GM18907 (cell line): ENCODE measurements at regions not wholly inside any gene's neighbourhood (a gene's known extent, or its start where the extent isn't known, plus 50 kb on each side); places are given as distances from the start of the nearest gene placed in this dataset.
"Not testable (repeated sequence)": the region's sequence is repeated elsewhere in the genome, so short reads cannot be mapped to it uniquely, and the experiment has no call there.

ENCODE experiments used
- ATAC-seq: cut with Tn5 transposase; IDR thresholded peaks from one replicate; pipeline ENCODE4 v1.9.1; 2021; ENCODE audit warnings: mild to moderate bottlenecking, moderate library complexity; ENCODE audit not compliant: unreplicated experiment

DNA sequence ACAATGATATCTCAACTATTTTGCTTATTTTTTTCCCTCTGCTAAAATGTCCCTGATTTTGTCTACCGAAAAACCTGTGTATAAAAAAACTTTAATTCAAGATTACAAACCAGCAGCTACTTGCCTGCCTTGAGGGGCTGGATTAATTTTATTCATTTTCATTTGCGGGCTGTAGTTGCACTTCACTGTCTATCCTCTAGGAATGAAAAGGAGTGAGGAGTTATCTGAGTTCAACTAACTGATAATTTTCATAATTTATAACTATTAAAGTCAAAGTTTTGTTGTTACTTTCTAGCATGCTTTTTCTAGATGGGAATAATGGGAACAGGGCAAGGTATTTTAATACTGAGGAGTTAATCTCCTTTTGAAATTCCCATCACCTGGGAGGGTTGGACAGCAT, 50.3 kb upstream of the AGTPBP1 start:
- not testable (repeated sequence) for ATAC-seq

- not testable (repeated sequence) for ATAC-seq
These were observed 61.4 kb upstream of the AGTPBP1 start for GRCh38 chr9:85802978-85803695.

GRCh38 chr9:85804847-85805133, 63.0 kb upstream of the AGTPBP1 start:
- not testable (repeated sequence) for ATAC-seq

DNA sequence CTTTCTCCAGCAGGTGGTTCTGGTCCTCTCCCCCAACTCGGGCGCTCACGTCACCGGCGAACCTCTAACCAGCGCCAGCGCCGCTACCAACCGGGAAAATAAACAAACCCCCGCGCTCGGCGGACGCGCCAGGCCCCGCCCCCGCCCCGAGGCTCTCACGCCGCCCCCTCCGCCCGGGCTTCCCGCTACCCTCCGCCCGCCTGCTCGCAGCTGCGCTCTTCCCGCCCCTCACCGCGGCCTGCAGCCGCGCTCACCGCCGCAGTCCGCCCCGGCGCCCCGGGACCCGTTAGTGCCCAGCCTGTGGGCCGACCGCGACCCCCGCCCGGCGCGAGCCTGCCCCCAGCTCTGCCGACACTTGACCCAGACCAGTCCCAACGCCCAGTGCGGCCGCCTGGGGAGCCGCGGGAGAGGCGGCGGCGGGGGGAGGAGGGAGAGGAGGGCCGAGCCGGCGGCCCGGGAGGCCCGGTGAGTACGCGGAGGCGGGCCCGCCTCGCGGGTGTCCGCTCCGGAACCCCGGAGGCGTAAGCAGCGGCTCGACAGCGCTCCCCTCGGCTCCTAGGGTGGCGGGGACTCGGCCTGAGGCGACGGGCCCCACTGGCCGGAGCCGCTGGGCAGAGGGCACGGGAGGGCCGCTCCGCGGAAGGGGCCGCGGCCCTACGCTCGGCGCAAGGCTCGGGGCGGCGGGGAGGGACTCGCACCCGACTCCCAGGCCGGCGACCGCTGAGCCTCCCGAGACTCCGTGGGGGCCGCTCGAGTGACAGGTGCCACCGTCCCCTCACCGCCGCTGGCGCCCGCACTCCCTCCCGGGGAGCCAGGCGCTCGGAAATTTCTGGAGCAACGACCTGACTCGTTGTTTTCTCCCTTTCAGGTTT, 63.6 kb upstream of the AGTPBP1 start:
- ATAC-seq, result peak; percentile 84

DNA sequence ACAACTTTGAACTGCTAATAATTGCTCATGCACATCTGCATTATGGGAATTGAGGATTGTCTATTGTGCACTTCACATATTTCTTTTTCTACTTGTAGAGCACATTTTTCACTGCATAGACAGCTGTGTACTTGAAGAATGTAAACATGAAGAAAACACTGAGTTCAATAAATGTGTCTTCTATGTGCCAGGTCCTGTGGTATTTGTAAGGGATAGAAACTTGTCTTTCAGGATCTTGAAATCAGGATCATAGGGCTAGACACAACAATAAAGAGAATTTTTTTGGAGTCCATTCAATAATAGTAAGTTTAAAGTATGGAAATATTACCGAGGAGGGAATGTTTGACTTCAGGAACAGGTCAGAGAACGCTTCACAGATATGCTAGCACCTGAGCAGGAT, 66.6 kb upstream of the AGTPBP1 start:
- ATAC-seq, result not testable (repeated sequence)

DNA sequence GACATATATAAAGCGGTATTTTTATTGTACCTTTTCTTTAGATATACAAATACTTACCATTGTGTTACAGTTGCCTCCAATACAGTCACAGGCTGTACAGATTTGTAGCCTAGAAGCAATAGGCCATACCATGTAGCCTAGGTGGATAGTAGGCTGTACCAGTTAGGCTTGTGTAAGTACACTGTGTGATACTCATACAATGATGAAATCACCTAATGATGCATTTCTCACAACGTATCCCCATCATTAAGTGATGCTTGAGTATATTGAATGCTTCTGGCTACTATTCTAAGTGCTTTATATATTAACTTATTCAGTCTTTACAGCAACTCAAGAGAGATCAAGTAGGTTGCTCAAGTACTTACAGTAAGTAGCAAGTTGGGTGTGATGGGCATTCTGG, 71.6 kb upstream of the AGTPBP1 start:
- ATAC-seq, result not testable (repeated sequence)

DNA sequence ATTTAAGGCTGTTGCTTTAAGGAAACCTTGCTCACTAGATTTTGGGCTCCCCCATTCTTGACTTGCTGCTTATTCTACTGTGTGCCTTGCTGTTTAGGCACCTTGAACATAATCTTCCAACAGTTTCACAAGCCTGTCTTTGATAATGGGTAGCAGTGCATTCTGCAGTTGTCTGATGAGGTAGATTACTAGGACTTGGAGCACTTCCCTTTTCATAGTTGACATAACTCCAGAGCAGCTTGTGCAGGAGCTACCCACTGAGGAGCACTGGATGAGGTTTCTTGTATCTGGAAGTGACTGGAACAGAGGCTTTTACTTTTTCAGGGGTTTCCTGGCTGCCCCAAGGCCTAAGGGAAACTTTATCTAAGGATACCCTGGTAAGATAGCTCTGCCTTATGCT, 73.0 kb upstream of the AGTPBP1 start:
- ATAC-seq, result not testable (repeated sequence)

- ATAC-seq, result not testable (repeated sequence)
These were observed 77.2 kb upstream of the AGTPBP1 start for GRCh38 chr9:85818971-85819370.

DNA sequence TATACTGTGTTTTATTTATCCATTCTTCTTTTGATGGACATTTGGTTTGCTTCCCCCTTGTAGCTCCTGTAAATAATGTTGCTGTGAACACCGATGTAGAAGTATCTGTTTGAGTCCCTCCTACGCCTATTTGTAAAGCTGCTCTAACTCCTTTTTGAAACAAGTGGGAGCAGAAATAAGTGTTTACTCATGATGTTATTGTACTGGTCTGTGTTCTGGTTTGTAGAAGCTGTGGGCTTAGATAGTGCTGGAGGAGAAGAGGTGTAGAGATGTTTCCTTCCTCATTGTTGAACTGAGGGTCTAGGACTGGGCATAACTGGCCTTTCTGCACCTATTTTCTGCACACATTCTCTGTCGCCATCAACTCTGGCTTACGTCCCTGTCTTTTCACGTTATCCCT, 78.8 kb upstream of the AGTPBP1 start:
- not testable (repeated sequence) for ATAC-seq

DNA sequence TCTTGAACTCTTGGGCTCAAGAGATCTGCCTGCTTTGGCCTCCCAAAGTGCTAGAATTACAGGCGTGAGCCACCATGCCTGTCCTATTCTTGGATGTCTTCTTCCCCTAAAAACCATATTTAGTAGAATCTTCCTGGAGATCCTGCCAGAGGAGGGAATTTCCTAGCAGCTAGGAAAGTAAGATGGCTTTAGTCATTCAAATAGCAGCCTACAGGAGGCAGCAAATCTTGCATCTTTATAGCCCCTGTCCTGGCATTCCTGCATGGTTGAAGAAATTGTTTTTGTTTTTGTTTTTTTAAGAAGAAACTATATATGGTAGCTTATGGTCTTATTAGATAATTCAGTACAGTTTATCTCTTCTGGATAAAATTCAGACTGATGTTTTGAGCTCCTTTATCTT, 83.2 kb upstream of the AGTPBP1 start:
- ATAC-seq, result not testable (repeated sequence)

DNA sequence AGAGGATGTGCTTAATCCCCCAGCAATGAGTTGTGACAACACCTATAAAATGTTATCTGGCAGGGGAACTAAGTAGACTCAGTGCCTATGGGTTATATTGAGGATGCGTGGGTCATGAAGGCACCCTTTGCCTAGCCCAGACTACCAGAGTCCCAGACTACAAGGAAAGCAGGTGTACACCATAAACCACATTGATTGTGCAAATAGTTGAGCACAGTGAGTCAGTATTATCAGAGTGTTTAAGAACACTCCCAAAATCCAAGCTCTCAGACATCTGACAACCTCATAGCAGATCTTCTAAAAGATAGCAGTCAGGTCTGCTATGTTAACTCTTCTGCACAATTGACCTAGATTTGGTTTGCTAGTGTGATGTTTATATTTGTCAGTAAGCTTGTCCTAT, 92.8 kb upstream of the AGTPBP1 start:
- not testable (repeated sequence) for ATAC-seq

- not testable (repeated sequence) for ATAC-seq
These were observed 97.0 kb upstream of the NAA35 start for GRCh38 chr9:85843949-85844348.

DNA sequence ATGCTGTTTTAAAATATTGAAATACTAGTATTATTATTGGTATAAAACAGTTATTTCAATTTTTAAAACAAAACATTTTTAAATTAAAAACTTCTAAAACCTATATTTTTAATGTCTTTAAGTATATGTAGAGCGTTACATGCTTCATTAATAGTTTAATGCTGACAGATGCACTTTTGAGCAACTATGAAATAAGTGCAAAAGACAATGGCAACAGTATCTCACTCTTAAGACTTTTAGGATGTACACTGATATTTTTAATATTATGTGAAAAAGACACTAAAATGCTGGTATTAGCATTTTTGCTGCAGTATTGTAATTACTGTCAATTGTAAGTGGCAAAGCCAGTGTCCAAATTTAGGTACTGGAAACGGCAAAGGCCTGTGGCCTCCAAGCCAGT, 93.2 kb upstream of the NAA35 start:
- ATAC-seq, result not testable (repeated sequence)

DNA sequence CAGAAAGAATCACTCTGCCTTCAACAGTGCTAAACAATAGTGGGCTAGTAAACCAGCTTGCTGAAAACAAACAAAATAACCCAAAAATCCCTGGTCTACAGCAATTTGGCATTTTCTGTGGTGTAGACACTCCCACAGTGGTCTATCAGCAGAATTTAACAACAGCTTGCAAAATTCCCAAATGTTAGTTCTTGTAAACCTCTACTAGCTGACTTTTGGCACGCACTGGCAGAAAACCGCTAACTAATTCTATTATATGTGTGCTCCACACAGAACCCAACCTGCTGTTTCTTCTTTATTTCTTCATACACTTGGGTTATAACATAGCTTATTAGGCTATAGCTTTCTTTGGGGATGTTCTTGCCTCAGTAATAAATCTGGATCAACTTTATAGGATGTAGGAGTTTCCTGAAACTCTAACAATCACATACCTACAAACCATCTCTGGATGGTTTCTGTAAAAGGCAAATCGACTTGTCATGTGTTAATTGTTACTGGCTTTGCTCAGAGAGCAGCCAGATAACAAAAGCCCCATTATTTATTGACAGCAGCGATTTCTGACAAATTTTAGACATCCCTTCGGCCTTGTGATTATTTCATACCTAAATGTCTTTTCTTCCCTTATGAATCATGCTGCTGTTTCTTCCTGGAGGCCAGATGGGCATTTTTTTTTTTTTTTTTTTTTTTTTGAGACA, 82.7 kb upstream of the NAA35 start:
- no peak for ATAC-seq

DNA sequence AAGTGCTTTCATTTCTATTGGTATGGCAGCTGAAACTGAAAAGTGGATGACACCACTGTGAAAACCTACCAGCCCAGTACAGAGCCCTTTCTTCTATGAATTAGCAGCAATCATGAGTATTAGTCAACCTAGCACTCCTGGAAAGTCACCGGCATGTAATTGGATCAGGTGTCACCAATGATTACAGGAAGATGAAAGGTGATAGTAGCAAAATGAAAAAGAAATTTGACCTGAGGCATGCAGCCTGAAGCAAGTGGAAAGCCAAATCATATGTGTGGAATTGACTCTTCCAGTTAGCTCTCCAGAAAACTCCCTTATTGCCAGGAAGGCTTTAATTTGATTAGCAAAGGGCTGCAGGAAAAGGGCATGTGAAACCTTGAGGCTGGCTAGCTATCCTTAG, 81.2 kb upstream of the NAA35 start:
- no peak for ATAC-seq

DNA sequence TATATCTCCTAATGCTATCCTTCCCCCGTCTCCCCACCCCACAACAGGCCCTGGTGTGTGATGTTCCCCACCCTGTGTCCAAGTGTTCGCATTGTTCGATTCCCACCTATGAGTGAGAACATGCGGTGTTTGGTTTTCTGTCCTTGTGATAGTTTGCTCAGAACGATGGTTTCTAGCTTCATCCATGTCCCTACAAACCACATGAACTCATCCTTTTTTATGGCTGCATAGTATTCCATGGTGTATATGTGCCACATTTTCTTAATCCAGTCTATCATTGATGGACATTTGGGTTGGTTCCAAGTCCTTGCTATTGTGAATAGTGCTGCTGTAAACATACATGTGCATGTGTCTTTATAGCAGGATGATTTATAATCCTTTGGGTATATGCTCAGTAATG, 79.1 kb upstream of the NAA35 start:
- ATAC-seq, result not testable (repeated sequence)

- no peak for ATAC-seq
These were observed 77.1 kb upstream of the NAA35 start for GRCh38 chr9:85863875-85864274.

- no peak for ATAC-seq
These were observed 69.9 kb upstream of the NAA35 start for GRCh38 chr9:85871008-85871407.

DNA sequence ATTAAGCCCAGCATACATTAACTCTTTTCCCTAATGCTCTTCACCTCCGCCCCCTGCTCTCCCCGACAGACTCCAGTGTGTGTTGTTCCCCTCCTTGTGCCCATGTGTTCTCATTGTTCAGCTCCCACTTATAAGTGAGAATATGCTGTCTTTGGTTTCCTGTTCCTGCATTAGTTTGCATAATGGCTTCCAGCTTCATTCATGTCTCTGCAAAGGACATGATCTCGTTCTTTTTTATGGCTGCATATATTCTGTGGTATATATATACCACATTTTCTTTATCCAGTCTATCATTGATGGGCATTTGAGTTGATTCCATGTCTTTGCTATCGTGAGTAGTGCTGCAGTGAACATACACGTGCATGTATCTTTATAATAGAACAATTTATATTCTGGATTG, 69.3 kb upstream of the NAA35 start:
- not testable (repeated sequence) for ATAC-seq

- ATAC-seq, result no peak
These were observed 68.5 kb upstream of the NAA35 start for GRCh38 chr9:85872463-85872862.

- no peak for ATAC-seq
These were observed 64.3 kb upstream of the NAA35 start for GRCh38 chr9:85876628-85877027.
